ENCODE measurements at regions not wholly inside any gene's neighbourhood (a gene's known extent, or its start where the extent isn't known, plus 50 kb on each side); places are given as distances from the start of the nearest gene placed in this dataset.

GRCh38 chr12:33670284-33670683 lies 230.7 kb upstream of the SYT10 start:
- Histone ChIP-seq H3K4me3 (ENCODE audit: low read depth, low read length) (no peak overlapping the region), H3K27me3 (ENCODE audit: control insufficient read depth, insufficient read depth, low read length) (no peaks in the 10 kb centered on the region), H3K36me3 (ENCODE audit: control insufficient read depth, insufficient read depth, low read length) (no peaks in the 10 kb centered on the region)
- no peak for DNase-seq (ENCODE audit: low read depth)
- TF ChIP-seq CTCF (IDR thresholded peaks at IDR 0.05; ENCODE audit: insufficient read depth, low read length, severe bottlenecking): no peak
- FAIRE-seq: no peak

- no peaks in the 10 kb centered on the region for H3K27me3 ChIP-seq (ENCODE audit: control insufficient read depth, insufficient read depth, low read length)
- H3K4me3 ChIP-seq (ENCODE audit: low read depth, low read length): no peak overlapping the region
- TF ChIP-seq CTCF (IDR thresholded peaks at IDR 0.05; ENCODE audit: insufficient read depth, low read length, severe bottlenecking): no peak
- H3K36me3 ChIP-seq (ENCODE audit: control insufficient read depth, insufficient read depth, low read length): no peaks in the 10 kb centered on the region
- FAIRE-seq (no peak), DNase-seq (ENCODE audit: low read depth) (no peak)
Observed at GRCh38 chr12:33671676-33672075, 232.1 kb upstream of the SYT10 start.

GRCh38 chr12:33672836-33673577 lies 233.4 kb upstream of the SYT10 start:
- DNase-seq (ENCODE audit: low read depth): no peak
- Histone ChIP-seq H3K27me3 (ENCODE audit: control insufficient read depth, insufficient read depth, low read length) (no peaks in the 10 kb centered on the region), H3K4me3 (ENCODE audit: low read depth, low read length) (no peak overlapping the region), H3K36me3 (ENCODE audit: control insufficient read depth, insufficient read depth, low read length) (no peaks in the 10 kb centered on the region)
- FAIRE-seq: no peak
- no peak for TF ChIP-seq CTCF (IDR thresholded peaks at IDR 0.05; ENCODE audit: insufficient read depth, low read length, severe bottlenecking)

- no peaks in the 10 kb centered on the region for H3K27me3 ChIP-seq (ENCODE audit: control insufficient read depth, insufficient read depth, low read length)
- no peak for FAIRE-seq
- no peak for TF ChIP-seq CTCF (IDR thresholded peaks at IDR 0.05; ENCODE audit: insufficient read depth, low read length, severe bottlenecking)
- DNase-seq (ENCODE audit: low read depth): no peak
- H3K36me3 ChIP-seq (ENCODE audit: control insufficient read depth, insufficient read depth, low read length): no peaks in the 10 kb centered on the region
- H3K4me3 ChIP-seq (ENCODE audit: low read depth, low read length): no peak overlapping the region
Observed at GRCh38 chr12:33676866-33677265, 237.2 kb upstream of the SYT10 start.

GRCh38 chr12:33678221-33678964 lies 238.8 kb upstream of the SYT10 start:
- no peak for DNase-seq (ENCODE audit: low read depth)
- TF ChIP-seq CTCF (IDR thresholded peaks at IDR 0.05; ENCODE audit: insufficient read depth, low read length, severe bottlenecking): no peak
- Histone ChIP-seq H3K4me3 (ENCODE audit: low read depth, low read length) (no peak overlapping the region), H3K36me3 (ENCODE audit: control insufficient read depth, insufficient read depth, low read length) (no peaks in the 10 kb centered on the region), H3K27me3 (ENCODE audit: control insufficient read depth, insufficient read depth, low read length) (no peaks in the 10 kb centered on the region)
- FAIRE-seq: no peak
